GM12878 (cell line): ENCODE measurements at regions not wholly inside any gene's neighbourhood (a gene's known extent, or its start where the extent isn't known, plus 50 kb on each side); places are given as distances from the start of the nearest gene placed in this dataset.

Experiments used
- ATAC-seq: fragments of 200-7000 bp; cut with Tn5 transposase; 3 replicates; pipeline ENCODE4 v1.9.1; 2020; ENCODE audit warnings: mild to moderate bottlenecking, moderate library complexity
- BruUV-seq: library from RNA; stranded (reverse); fragments of 400-500 nt; replicated peaks from 2 replicates; lab custom pipeline; 2021; lab: Mats Ljungman, UMichigan
- CTCF ChIA-PET: fragments of 300-600 bp; sonication (Branson Sonifier 250); formaldehyde crosslinking; extraction: SDS; loops from one replicate; lab custom pipeline; 2021; ENCODE audit warnings: inconsistent platforms; lab: Yijun Ruan, JAX
- POLR2A ChIA-PET: fragments of 350-600 bp; formaldehyde crosslinking; extraction: SDS; loops from one replicate; lab custom pipeline; 2021; ENCODE audit warnings: inconsistent platforms; lab: Charles Lee
- RAD21 ChIA-PET: fragments of 300-600 bp; sonication (Branson Sonifier 250); formaldehyde crosslinking; loops from one replicate; lab custom pipeline; 2023; ENCODE audit warnings: antibody characterized with exemption; ENCODE audit not compliant: unreplicated experiment; lab: Charles Lee
- SMC1A ChIA-PET: fragments of 300-600 bp; sonication (Branson Sonifier 250); formaldehyde crosslinking; loops from one replicate; lab custom pipeline; 2023; ENCODE audit not compliant: unreplicated experiment, uncharacterized antibody; lab: Charles Lee
- DNase-seq: peaks from one replicate; pipeline ENCODE4 v3.0.0-alpha.2; 2011; ENCODE audit warnings: low read depth, low spot score
- FAIRE-seq: peaks from 3 replicates; lab custom pipeline; 2011; peaks lifted over from hg19 to GRCh38; lab: Jason Lieb, UNC
- H2AFZ ChIP-seq: 2 replicates; pipeline ENCODE4 v1.6.0; 2011; ENCODE audit warnings: low read depth, low read length, control low read depth; ENCODE audit not compliant: control insufficient read depth
- H3K27ac ChIP-seq: 2 replicates; pipeline ENCODE4 v1.5.1; 2011; ENCODE audit warnings: control low read depth; ENCODE audit not compliant: control insufficient read depth, insufficient read depth
- H3K27me3 ChIP-seq, 2 experiments: replicated peaks in 1 of 2; 2 replicates each; pipeline versions ENCODE4 v1.6.0 to v1.6.1; 2011; ENCODE audit warnings: low read length in 1 of 2; ENCODE audit not compliant: control insufficient read depth in 2 of 2, insufficient read depth in 2 of 2
- H3K36me3 ChIP-seq, 2 experiments: 2 replicates each; pipeline ENCODE4 v1.5.1; 2011; ENCODE audit warnings: low read length in 1 of 2; ENCODE audit not compliant: control insufficient read depth in 2 of 2, insufficient read depth in 2 of 2
- H3K4me1 ChIP-seq: 2 replicates; pipeline ENCODE4 v1.6.1; 2011; ENCODE audit warnings: mild to moderate bottlenecking, low read length, moderate library complexity, mixed read lengths; ENCODE audit not compliant: control insufficient read depth, insufficient read depth
- H3K4me2 ChIP-seq: 2 replicates; pipeline ENCODE4 v1.6.0; 2011; ENCODE audit warnings: control low read depth; ENCODE audit not compliant: control insufficient read depth, insufficient read depth
- H3K4me3 ChIP-seq: fragments of 200-600 bp; sonication (generic); 2 replicates; pipeline ENCODE4 v1.5.1; 2016
- H3K79me2 ChIP-seq: 2 replicates; pipeline ENCODE4 v1.6.0; 2011; ENCODE audit warnings: low read length; ENCODE audit not compliant: control insufficient read depth, insufficient read depth
- H3K9ac ChIP-seq: 2 replicates; pipeline ENCODE4 v1.8.0; 2011; ENCODE audit warnings: low read length, control low read depth, mixed read lengths; ENCODE audit not compliant: control insufficient read depth, insufficient read depth
- H3K9me3 ChIP-seq: replicated peaks from 3 replicates; pipeline ENCODE4 v1.5.1; 2011; ENCODE audit warnings: mild to moderate bottlenecking, low read length; ENCODE audit not compliant: control insufficient read depth, insufficient read depth
- H4K20me1 ChIP-seq: 2 replicates; pipeline ENCODE4 v1.6.0; 2011; ENCODE audit not compliant: control insufficient read depth, insufficient read depth
- BACH1 ChIP-seq: fragments of 450-650 bp; IDR thresholded peaks from 2 replicates; pipeline ENCODE4 v1.6.1; 2017; ENCODE audit warnings: mild to moderate bottlenecking, borderline replicate concordance
- CHD4 ChIP-seq: fragments of 200-600 bp; sonication (generic); IDR thresholded peaks from 2 replicates; pipeline ENCODE4 v1.6.1; 2016; ENCODE audit warnings: mild to moderate bottlenecking
- EGR1 ChIP-seq, 2 experiments: IDR thresholded peaks; 1 replicate in 1 of 2; 2 replicates in 1 of 2; pipeline ENCODE4 v1.6.1; 2011 to 2012; ENCODE audit warnings: low read depth in 2 of 2, low read length in 2 of 2, borderline replicate concordance in 1 of 2, mild to moderate bottlenecking in 1 of 2, moderate library complexity in 1 of 2
- KAT2A ChIP-seq: conservative IDR thresholded peaks from 2 replicates; pipeline ENCODE4 v1.6.1; 2011; ENCODE audit warnings: low read depth, low read length; ENCODE audit not compliant: control insufficient read depth
- MEF2B ChIP-seq: fragments of 450-650 bp; IDR thresholded peaks from 2 replicates; pipeline ENCODE4 v1.6.1; 2018; ENCODE audit warnings: mild to moderate bottlenecking, moderate library complexity; ENCODE audit not compliant: partially characterized antibody, poor library complexity, severe bottlenecking
- NFXL1 ChIP-seq: fragments of 450-650 bp; IDR thresholded peaks from 2 replicates; pipeline ENCODE4 v1.6.1; 2017; ENCODE audit warnings: antibody characterized with exemption, mild to moderate bottlenecking, borderline replicate concordance
- PAX8 ChIP-seq: fragments of 450-650 bp; IDR thresholded peaks from 2 replicates; pipeline ENCODE4 v1.6.1; 2017; ENCODE audit warnings: mild to moderate bottlenecking, moderate library complexity
- RCOR1 ChIP-seq: conservative IDR thresholded peaks from 2 replicates; pipeline ENCODE4 v1.6.1; 2012; ENCODE audit warnings: low read depth, low read length, improper control_type of control experiment
- SIX5 ChIP-seq: IDR thresholded peaks from 2 replicates; pipeline ENCODE4 v1.6.1; 2011; ENCODE audit warnings: mild to moderate bottlenecking, low read depth, low read length, moderate library complexity; ENCODE audit not compliant: severe bottlenecking
- SMARCA5 ChIP-seq: fragments of 450-650 bp; IDR thresholded peaks from 2 replicates; pipeline ENCODE4 v1.6.1; 2017; ENCODE audit warnings: mild to moderate bottlenecking
- SP1 ChIP-seq: IDR thresholded peaks from one replicate; pipeline ENCODE4 v1.6.1; 2011; ENCODE audit warnings: low read depth, low read length
- STAT3 ChIP-seq: IDR thresholded peaks from 2 replicates; pipeline ENCODE4 v1.6.1; 2011; ENCODE audit warnings: low read depth, low read length, improper control_type of control experiment
- WGBS: methylation state at CpG from one replicate; pipeline ENCODE4 v1.1.6; 2016; ENCODE audit warnings: low lambda C conversion rate; ENCODE audit not compliant: insufficient replicate concordance, insufficient coverage; ENCODE audit errors: missing lambda C conversion rate; 5-methylcytosine and 5-hydroxymethylcytosine counted together
- in situ Hi-C: fragments of 300-500 bp; cut with MboI; formaldehyde crosslinking; loops from 9 replicates; pipeline ENCODE4 v1.14.3; 2018; ENCODE audit warnings: mixed read lengths
- intact Hi-C: fragments of 100-400 bp; cut with micrococcal nuclease; formaldehyde crosslinking; loops from one replicate; pipeline ENCODE4 v1.14.2; 2022; ENCODE audit not compliant: unreplicated experiment
- TF ChIP-seq, protein P1 (sequence below): IDR thresholded peaks from 2 replicates; pipeline ENCODE4 v1.6.1; 2012; ENCODE audit warnings: low read depth, low read length, improper control_type of control experiment
- TF ChIP-seq, protein P2 (sequence below): IDR thresholded peaks from 2 replicates; pipeline ENCODE4 v1.6.1; 2012; ENCODE audit warnings: low read depth, low read length, improper control_type of control experiment

DNA sequence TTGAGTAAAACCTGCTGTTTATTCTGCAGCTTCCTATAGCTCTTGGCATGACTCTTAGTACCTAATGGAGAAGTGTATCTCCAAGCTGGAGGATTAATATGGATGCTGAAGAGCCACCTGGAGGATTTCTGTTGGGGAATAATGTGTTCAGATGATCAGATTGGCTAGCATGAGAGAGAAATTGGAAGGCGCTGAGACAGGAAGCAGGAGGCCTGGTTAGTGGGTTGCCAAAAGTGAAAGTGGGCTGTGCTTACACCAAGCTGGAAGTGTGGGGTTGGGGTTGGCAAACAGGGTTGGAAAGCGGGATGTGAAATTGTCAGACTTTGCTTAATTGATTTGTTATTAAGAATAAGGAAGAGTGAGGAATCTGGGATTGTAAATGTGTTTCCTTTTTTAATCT lies 111.8 kb upstream of the PLPP4 start (continued):
- no peak for TF ChIP-seq EGR1 (IDR thresholded peaks at IDR 0.05; ENCODE audit: borderline replicate concordance in 1 of 2, low read depth in 2 of 2, low read length in 2 of 2)
- TF ChIP-seq RCOR1, result no peak
- TF ChIP-seq SMARCA5, result no peak
- TF ChIP-seq STAT3, result no peak
- TF ChIP-seq SIX5, result no peak
- no peak for TF ChIP-seq PAX8
- TF ChIP-seq BACH1, result no peak

DNA sequence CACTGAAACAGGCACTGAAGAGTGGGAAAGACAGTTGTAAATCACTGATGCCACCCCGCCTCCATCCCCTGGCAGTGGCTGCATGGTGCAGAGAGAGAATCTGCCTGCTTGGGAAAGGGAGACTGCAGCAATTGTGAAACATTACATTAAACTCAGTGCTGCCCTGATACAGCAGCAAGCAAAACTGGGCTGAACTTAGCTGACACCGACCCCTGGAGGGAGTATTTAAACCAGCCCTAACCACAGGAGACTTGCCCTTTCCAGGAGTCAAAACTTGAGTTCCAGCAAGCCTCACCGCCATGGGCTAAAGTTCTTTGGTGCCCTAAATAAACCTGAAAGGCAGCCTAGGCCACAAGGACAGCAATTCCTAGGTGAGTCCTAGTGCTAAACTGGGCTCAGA lies 109.4 kb upstream of the PLPP4 start:
- no peaks in the 10 kb centered on the region for H3K9me3 ChIP-seq
- in situ Hi-C loops, result no loop called here
- no peak overlapping the region for H3K27ac ChIP-seq
- BruUV-seq, result no TSS peak
- no peak overlapping the region for H3K4me3 ChIP-seq
- FAIRE-seq (no peak), ATAC-seq (no peak), DNase-seq (no peak)
- intact Hi-C loops, result no loop called here
- no peak overlapping the region for H2AFZ ChIP-seq
- ChIA-PET RAD21 (interaction anchor here (0.6 kb wide), 1 partner anchor 10 kb away, joined by 4 read pairs; no protein-coding TSS in a partner anchor), SMC1A (no interaction called here), POLR2A (no interaction called here), CTCF (no interaction called here)
- H3K4me2 ChIP-seq, result no peak overlapping the region
- no peaks in the 10 kb centered on the region for H4K20me1 ChIP-seq
- 0% methylated on average over 3 of the region's 3 CpGs for WGBS
- no peaks in the 10 kb centered on the region for H3K79me2 ChIP-seq
- TF ChIP-seq SP1 (no peak), CHD4 (no peak), NFXL1 (no peak), MEF2B (no peak), KAT2A (no peak)
- TF ChIP-seq, protein P1, sequence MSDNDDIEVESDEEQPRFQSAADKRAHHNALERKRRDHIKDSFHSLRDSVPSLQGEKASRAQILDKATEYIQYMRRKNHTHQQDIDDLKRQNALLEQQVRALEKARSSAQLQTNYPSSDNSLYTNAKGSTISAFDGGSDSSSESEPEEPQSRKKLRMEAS, result no peak
- TF ChIP-seq, protein P2, sequence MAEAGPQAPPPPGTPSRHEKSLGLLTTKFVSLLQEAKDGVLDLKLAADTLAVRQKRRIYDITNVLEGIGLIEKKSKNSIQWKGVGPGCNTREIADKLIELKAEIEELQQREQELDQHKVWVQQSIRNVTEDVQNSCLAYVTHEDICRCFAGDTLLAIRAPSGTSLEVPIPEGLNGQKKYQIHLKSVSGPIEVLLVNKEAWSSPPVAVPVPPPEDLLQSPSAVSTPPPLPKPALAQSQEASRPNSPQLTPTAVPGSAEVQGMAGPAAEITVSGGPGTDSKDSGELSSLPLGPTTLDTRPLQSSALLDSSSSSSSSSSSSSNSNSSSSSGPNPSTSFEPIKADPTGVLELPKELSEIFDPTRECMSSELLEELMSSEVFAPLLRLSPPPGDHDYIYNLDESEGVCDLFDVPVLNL, result no peak
- no peak overlapping the region for H3K9ac ChIP-seq
- no peaks in the 10 kb centered on the region; a peak in 1 of 4 replicates for H3K27me3 ChIP-seq
- no peaks in the 10 kb centered on the region for H3K36me3 ChIP-seq
- no peaks in the 10 kb centered on the region for H3K4me1 ChIP-seq
